AG10803 (cell line): ENCODE measurements at regions not wholly inside any gene's neighbourhood (a gene's known extent, or its start where the extent isn't known, plus 50 kb on each side); places are given as distances from the start of the nearest gene placed in this dataset.

Experiments used
- DNase-seq: peaks from one replicate; pipeline ENCODE4 v3.0.0; 2010; ENCODE audit warnings: low read depth
- H3K4me3 ChIP-seq: 2 replicates; pipeline ENCODE4 v1.5.1; 2011; ENCODE audit warnings: mild to moderate bottlenecking, low read length, control low read depth
- CTCF ChIP-seq: conservative IDR thresholded peaks from 2 replicates; pipeline ENCODE4 v1.5.1; 2011; ENCODE audit warnings: mild to moderate bottlenecking, low read length, control low read depth, inconsistent platforms

- peak; percentile 28 for DNase-seq
- no peak for TF ChIP-seq CTCF
- no peak overlapping the region for H3K4me3 ChIP-seq
Measured at GRCh38 chr6:14306151-14306906, 188.8 kb downstream of the CD83 start.

- DNase-seq, result no peak
- H3K4me3 ChIP-seq, result no peak overlapping the region
- TF ChIP-seq CTCF, result no peak
Measured at GRCh38 chr6:14309516-14309915, 191.9 kb downstream of the CD83 start.

GRCh38 chr6:14309951-14310445, 192.4 kb downstream of the CD83 start:
- DNase-seq, result no peak
- no peak for TF ChIP-seq CTCF
- H3K4me3 ChIP-seq, result no peak overlapping the region

GRCh38 chr6:14310960-14311359, 193.4 kb downstream of the CD83 start:
- H3K4me3 ChIP-seq, result no peak overlapping the region
- DNase-seq, result no peak
- TF ChIP-seq CTCF, result no peak

GRCh38 chr6:14312587-14312986, 195.0 kb downstream of the CD83 start:
- no peak for TF ChIP-seq CTCF
- no peak overlapping the region for H3K4me3 ChIP-seq
- DNase-seq, result no peak

GRCh38 chr6:14313248-14313647, 195.7 kb downstream of the CD83 start:
- no peak for TF ChIP-seq CTCF
- DNase-seq, result no peak
- no peak overlapping the region for H3K4me3 ChIP-seq

- TF ChIP-seq CTCF, result no peak
- no peak for DNase-seq
- H3K4me3 ChIP-seq, result no peak overlapping the region
Measured at GRCh38 chr6:14315353-14315752, 197.8 kb downstream of the CD83 start.
